Stomach (tissue), 8 donors: ENCODE measurements at regions not wholly inside any gene's neighbourhood (a gene's known extent, or its start where the extent isn't known, plus 50 kb on each side); places are given as distances from the start of the nearest gene placed in this dataset.

Source experiments
- DNase-seq, 2 donors: peaks; one replicate each; pipeline versions ENCODE4 v3.0.0 to v3.0.0-alpha.2; 2013 to 2019
- H3K27ac ChIP-seq, 5 donors: fragments of 200-600 bp in 4 of 5; sonication (generic) in 4 of 5; one replicate each; pipeline ENCODE4 v1.5.1; 2013 to 2019; ENCODE audit warnings: mild to moderate bottlenecking in 1 of 5, moderate library complexity in 1 of 5
- H3K27me3 ChIP-seq, 3 donors: fragments of 200-600 bp; sonication (generic); one replicate each; pipeline ENCODE4 v1.5.1; 2017 to 2019; ENCODE audit warnings: mixed run types in 1 of 3
- H3K36me3 ChIP-seq, 4 donors: fragments of 200-600 bp; sonication (generic); 1 replicate in 3 of 4; 2 replicates in 1 of 4; pipeline ENCODE4 v1.5.1; 2016 to 2019
- H3K4me1 ChIP-seq, 4 donors: fragments of 200-600 bp; sonication (generic); one replicate each; pipeline ENCODE4 v1.5.1; 2016 to 2019
- H3K4me3 ChIP-seq, 4 donors: fragments of 200-600 bp; sonication (generic) in 3 of 4; one replicate each; pipeline ENCODE4 v1.5.1; 2016 to 2019; ENCODE audit warnings: mild to moderate bottlenecking in 1 of 4
- H3K9me3 ChIP-seq, 4 donors: fragments of 200-600 bp; sonication (generic); one replicate each; pipeline ENCODE4 v1.5.1; 2016 to 2019
- CTCF ChIP-seq, 7 experiments: fragments of 450-650 bp in 4 of 7; fragments of 200-600 bp in 3 of 7; sonication (generic) in 3 of 7; IDR thresholded peaks; one replicate each; pipeline ENCODE4 v1.5.1; 2016 to 2019; ENCODE audit warnings: antibody characterized with exemption in 7 of 7, control low read depth in 2 of 7, mild to moderate bottlenecking in 1 of 7
- EP300 ChIP-seq: sonication (generic); formaldehyde crosslinking; IDR thresholded peaks from one replicate; pipeline ENCODE4 v1.6.1; 2017; ENCODE audit warnings: antibody characterized with exemption
- POLR2A ChIP-seq, 4 donors: fragments of 450-650 bp; IDR thresholded peaks; one replicate each; pipeline ENCODE4 v1.6.1; 2016; ENCODE audit warnings: antibody characterized with exemption in 4 of 4, control low read depth in 2 of 4, mild to moderate bottlenecking in 1 of 4, moderate library complexity in 1 of 4
- POLR2AphosphoS5 ChIP-seq, 3 donors: sonication (generic); formaldehyde crosslinking; IDR thresholded peaks; one replicate each; pipeline ENCODE4 v1.6.1; 2016; ENCODE audit warnings: antibody characterized with exemption in 3 of 3
- WGBS, 5 donors: extraction: QIAGEN DNeasy Blood & Tissue Kit in 3 of 5; methylation state at CpG; one replicate each; pipeline versions ENCODE4 v1.1.5 to v1.1.7; 2013 to 2018; 5-methylcytosine and 5-hydroxymethylcytosine counted together
- intact Hi-C: fragments of 100-400 bp; cut with DNase I; formaldehyde crosslinking; loops from one replicate; pipeline ENCODE4 v1.15.1; 2023; ENCODE audit warnings: low total_unique reads
- donor health status: healthy with polysubstance abuse.
- donor health status: Bipolar disorder and iron deficiency.
- donor health status: healthy.

GRCh38 chr2:5076599-5076998 lies 615.6 kb upstream of the SOX11 start:
- Histone ChIP-seq H3K4me3 (no peak overlapping the region), H3K36me3 (no peaks in the 10 kb centered on the region), H3K4me1 (no peaks in the 10 kb centered on the region), H3K27me3 (no peaks in the 10 kb centered on the region), H3K27ac (no peak overlapping the region), H3K9me3 (no peaks in the 10 kb centered on the region)
- intact Hi-C loops: no loop called here
- WGBS, 5 donors: 58 to 77% (median 67%) methylated on average over 3 of the region's 3 CpGs
- no peak for TF ChIP-seq EP300
- TF ChIP-seq CTCF (IDR thresholded peaks at IDR 0.05): no peak
- no peak for TF ChIP-seq POLR2A (IDR thresholded peaks at IDR 0.05)
- TF ChIP-seq POLR2AphosphoS5 (IDR thresholded peaks at IDR 0.05): no peak
- DNase-seq: no peak

GRCh38 chr2:5077479-5078089 lies 614.6 kb upstream of the SOX11 start:
- no peak for DNase-seq
- Histone ChIP-seq H3K36me3 (no peaks in the 10 kb centered on the region), H3K9me3 (no peaks in the 10 kb centered on the region), H3K27me3 (no peaks in the 10 kb centered on the region), H3K4me3 (no peak overlapping the region), H3K27ac (no peak overlapping the region), H3K4me1 (no peaks in the 10 kb centered on the region)
- WGBS, 5 donors: 40 to 71% (median 63%) methylated on average over 4 of the region's 4 CpGs
- intact Hi-C loops: no loop called here
- TF ChIP-seq EP300: no peak
- no peak for TF ChIP-seq POLR2A (IDR thresholded peaks at IDR 0.05)
- no peak for TF ChIP-seq CTCF (IDR thresholded peaks at IDR 0.05)
- TF ChIP-seq POLR2AphosphoS5 (IDR thresholded peaks at IDR 0.05): no peak

DNA sequence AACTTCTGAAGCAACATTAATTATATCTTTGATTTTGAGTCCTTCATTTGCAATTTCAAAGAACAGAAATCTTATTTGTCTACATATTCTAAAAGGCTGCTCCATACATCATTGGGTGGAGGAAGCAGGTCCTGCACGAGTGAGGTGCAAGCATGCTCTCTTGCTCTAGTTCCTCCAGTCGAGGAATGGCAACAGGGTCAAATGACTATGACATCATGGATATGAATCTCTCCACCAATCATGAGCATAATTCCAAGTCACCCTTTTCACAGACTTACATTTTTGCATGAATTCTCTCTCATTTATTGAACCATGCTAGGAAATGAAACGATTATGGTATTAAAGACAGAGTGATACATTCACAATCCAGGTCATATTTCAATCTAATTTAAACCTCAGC lies 608.8 kb upstream of the SOX11 start:
- no peaks in the 10 kb centered on the region for H3K27me3 ChIP-seq
- DNase-seq: no peak
- no peak overlapping the region for H3K27ac ChIP-seq
- no peak for TF ChIP-seq POLR2A (IDR thresholded peaks at IDR 0.05)
- no peak for TF ChIP-seq CTCF (IDR thresholded peaks at IDR 0.05)
- TF ChIP-seq POLR2AphosphoS5 (IDR thresholded peaks at IDR 0.05): no peak
- TF ChIP-seq EP300: no peak
- WGBS, 5 donors: 70 to 80% (median 72%) methylated on average over 3 of the region's 3 CpGs
- intact Hi-C loops: no loop called here
- no peak overlapping the region for H3K4me3 ChIP-seq
- no peaks in the 10 kb centered on the region for H3K9me3 ChIP-seq
- H3K36me3 ChIP-seq: no peaks in the 10 kb centered on the region
- H3K4me1 ChIP-seq: no peaks in the 10 kb centered on the region

- TF ChIP-seq CTCF (IDR thresholded peaks at IDR 0.05): no peak
- TF ChIP-seq POLR2AphosphoS5 (IDR thresholded peaks at IDR 0.05): no peak
- no peak for TF ChIP-seq EP300
- TF ChIP-seq POLR2A (IDR thresholded peaks at IDR 0.05): no peak
- intact Hi-C loops: no loop called here
- peaks cover 0 to 4% (median 0%) of the 10 kb centered on the region in 4 donors for H3K9me3 ChIP-seq
- no peak overlapping the region for H3K27ac ChIP-seq
- H3K4me3 ChIP-seq: no peak overlapping the region
- H3K36me3 ChIP-seq: no peaks in the 10 kb centered on the region
- H3K4me1 ChIP-seq: no peaks in the 10 kb centered on the region
- H3K27me3 ChIP-seq: no peaks in the 10 kb centered on the region
- DNase-seq: peak in 1 of 2 donors; percentile 6
- 59 to 76% (median 73%) methylated on average over 5 of the region's 5 CpGs for WGBS, 5 donors
These were observed 602.8 kb upstream of the SOX11 start for GRCh38 chr2:5089409-5089808.
